Gastroesophageal sphincter (tissue), 3 donors: ENCODE measurements at regions not wholly inside any gene's neighbourhood (a gene's known extent, or its start where the extent isn't known, plus 50 kb on each side); places are given as distances from the start of the nearest gene placed in this dataset.

ENCODE experiments used
- EP300 ChIP-seq: sonication (generic); formaldehyde crosslinking; IDR thresholded peaks from one replicate; pipeline ENCODE4 v1.6.1; 2017; ENCODE audit warnings: antibody characterized with exemption, mild to moderate bottlenecking
- POLR2AphosphoS5 ChIP-seq: sonication (generic); formaldehyde crosslinking; IDR thresholded peaks from one replicate; pipeline ENCODE4 v1.6.1; 2017; ENCODE audit warnings: antibody characterized with exemption
- TF ChIP-seq, protein P1 (sequence below), 4 experiments: fragments of 200-600 bp in 2 of 4; fragments of 450-650 bp in 2 of 4; sonication (generic) in 1 of 4; IDR thresholded peaks; one replicate each; pipeline ENCODE4 v1.5.1; 2017 to 2019; ENCODE audit warnings: antibody characterized with exemption in 4 of 4, mild to moderate bottlenecking in 2 of 4, moderate library complexity in 2 of 4

DNA sequence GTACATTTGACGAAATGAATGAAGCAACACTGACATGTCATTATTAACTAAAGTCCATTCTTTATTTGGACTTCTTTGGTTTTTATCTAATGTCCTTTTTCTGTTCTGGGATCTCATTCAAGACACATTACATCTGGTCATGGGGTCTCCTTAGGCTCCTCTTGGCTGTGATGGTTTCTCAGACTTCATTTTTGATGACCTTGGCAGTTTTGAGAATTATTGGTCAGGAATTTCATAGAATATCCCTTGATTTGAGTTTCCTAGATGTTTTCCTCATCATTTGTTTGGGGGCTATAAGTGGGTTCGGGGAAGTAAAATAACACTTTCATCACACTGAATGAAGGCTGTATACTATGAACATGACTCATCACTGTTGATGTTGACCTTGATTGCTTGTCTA, 770.6 kb downstream of the AACS start:
- TF ChIP-seq POLR2AphosphoS5 (no peak), EP300 (no peak)
- TF ChIP-seq, protein P1, sequence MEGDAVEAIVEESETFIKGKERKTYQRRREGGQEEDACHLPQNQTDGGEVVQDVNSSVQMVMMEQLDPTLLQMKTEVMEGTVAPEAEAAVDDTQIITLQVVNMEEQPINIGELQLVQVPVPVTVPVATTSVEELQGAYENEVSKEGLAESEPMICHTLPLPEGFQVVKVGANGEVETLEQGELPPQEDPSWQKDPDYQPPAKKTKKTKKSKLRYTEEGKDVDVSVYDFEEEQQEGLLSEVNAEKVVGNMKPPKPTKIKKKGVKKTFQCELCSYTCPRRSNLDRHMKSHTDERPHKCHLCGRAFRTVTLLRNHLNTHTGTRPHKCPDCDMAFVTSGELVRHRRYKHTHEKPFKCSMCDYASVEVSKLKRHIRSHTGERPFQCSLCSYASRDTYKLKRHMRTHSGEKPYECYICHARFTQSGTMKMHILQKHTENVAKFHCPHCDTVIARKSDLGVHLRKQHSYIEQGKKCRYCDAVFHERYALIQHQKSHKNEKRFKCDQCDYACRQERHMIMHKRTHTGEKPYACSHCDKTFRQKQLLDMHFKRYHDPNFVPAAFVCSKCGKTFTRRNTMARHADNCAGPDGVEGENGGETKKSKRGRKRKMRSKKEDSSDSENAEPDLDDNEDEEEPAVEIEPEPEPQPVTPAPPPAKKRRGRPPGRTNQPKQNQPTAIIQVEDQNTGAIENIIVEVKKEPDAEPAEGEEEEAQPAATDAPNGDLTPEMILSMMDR (IDR thresholded peaks at IDR 0.05) = no peak
